Left lobe of liver (tissue), 2 donors: ENCODE measurements at regions not wholly inside any gene's neighbourhood (a gene's known extent, or its start where the extent isn't known, plus 50 kb on each side); places are given as distances from the start of the nearest gene placed in this dataset.

ENCODE experiments used
- ATAC-seq: fragments of 200-7000 bp; cut with Tn5 transposase; one replicate; pipeline ENCODE4 v1.9.1; 2020; ENCODE audit warnings: mild to moderate bottlenecking, moderate library complexity
- DNase-seq: peaks from one replicate; pipeline ENCODE4 v3.0.0-alpha.2; 2020; ENCODE audit warnings: low spot score
- donor health status: DM: no; HTN: no; CAD: no; lungs with moderate emphysema.
- donor health status: DM: no; HTN: yes; CAD: no.

DNA sequence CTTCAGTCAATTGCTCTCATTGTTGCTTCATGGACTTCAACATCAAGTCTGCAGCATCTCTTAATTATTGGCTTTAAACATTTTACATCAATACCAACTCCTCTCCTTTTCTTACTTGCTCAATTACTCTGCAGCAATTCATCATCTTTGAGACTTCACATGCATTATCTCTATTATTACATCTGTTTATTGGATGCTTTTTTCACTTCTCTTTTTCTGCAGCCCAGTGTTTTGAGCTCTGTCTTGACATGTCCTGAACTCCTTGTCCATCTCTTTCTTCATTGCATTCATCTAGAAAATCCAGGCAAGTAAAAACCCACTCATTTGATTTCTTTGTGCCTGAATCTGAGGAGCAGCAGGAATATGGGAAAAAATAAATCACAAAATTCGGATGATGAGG lies 647.9 kb downstream of the PLCL1 start:
- ATAC-seq (no peak), DNase-seq (no peak)

DNA sequence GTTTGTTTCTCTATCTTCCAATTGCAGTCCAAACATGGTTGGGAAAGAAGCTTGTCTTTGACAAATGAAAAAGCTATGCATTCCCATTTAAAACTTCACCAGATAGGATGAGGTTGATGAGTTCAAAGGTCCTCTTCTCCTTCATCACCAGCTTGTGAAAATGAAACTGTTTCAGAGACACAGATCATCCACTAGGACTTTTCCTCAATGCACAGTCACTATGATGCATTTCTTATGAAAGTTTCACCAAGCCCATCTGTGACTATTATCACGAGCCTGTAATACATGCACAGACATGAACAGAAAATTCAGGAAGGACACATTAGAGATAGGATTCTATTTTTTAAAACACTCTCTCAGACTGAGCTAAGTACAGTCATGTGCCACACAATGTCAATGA lies 644.4 kb downstream of the PLCL1 start:
- no peak for ATAC-seq
- DNase-seq = no peak

DNA sequence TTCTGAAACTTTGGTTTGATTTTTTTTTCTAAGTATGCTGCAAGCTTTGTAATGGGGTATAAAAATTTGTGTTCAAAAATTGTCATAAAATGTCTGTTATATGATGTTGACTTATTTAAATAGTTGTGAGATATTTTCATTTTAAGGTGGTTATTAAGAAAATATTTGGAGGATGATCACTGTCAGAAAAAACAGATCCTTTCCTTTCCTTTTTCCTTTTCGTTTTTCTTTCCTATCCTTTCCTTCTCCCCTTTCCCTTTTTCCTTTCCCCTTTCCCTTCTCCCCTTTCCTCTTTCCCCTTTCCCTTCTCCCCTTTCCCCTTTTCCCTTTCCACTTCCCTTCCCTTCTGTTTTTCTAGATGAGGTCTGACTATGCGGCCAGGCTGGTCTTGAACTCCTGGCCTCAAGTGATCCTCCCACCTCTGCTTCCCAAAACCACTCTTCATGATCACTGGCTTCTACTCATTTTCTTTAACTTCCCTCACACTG lies 640.5 kb downstream of the PLCL1 start:
- no peak for ATAC-seq

DNA sequence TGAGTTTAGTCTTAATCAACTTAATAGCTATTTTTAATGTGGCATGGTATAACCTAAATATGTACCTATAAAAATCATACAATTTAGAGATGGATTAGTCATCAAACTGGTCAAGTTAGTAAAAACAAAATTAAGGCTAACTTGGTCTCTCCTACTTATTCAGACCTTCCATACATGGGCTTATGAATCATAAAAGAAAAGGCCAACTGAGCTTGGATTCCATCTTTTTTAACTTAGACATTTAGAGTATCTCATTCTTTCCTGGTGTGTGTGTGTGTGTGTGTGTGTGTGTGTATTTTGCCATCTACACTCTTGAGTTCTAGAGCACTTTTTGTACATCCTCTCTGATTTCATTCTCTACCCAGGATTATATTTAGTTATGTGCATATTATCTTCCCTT lies 637.5 kb downstream of the PLCL1 start:
- ATAC-seq = no peak
- no peak for DNase-seq

More for the DNA sequence above, 640.5 kb downstream of the PLCL1 start:
- DNase-seq = no peak

DNA sequence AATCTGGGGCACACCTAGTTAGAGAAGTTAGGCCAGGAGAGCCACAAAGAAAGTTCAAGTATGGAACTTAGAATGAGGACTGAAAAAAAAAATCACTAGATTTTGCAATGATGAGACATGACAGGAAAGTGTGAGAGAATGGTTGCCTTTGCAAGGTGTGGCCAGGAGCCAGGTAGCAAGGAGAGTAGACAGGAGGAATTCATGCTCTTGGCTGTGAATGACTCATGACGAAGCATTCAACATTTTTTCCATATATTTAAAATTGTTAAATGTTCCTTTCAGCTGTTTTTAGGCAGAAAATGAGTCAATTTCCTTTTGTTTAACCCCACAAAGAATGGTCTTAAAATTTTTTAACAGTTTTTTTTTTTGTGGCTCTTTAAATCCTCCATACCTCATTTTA lies 636.9 kb downstream of the PLCL1 start:
- no peak for ATAC-seq
- no peak for DNase-seq

DNA sequence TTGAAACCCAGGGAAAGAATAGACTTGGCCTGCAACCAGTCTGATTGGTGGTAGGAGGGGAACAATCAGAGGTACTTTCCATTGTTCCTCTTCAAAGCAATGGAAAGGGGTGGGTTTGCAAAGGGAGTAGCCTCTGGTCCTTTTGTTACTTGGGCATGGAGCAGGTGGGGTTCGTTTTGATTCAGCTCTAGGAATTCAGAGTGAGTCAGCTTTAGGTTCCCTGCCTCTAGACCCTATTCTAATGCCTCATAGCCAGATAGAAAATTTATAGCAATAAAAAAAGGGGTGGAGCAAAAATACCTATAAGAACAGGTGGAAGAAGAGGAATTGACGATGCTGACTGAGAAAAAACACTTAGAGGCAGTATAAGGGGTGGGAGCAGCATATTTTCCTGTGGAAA lies 636.4 kb downstream of the PLCL1 start:
- ATAC-seq (no peak), DNase-seq (no peak)

DNA sequence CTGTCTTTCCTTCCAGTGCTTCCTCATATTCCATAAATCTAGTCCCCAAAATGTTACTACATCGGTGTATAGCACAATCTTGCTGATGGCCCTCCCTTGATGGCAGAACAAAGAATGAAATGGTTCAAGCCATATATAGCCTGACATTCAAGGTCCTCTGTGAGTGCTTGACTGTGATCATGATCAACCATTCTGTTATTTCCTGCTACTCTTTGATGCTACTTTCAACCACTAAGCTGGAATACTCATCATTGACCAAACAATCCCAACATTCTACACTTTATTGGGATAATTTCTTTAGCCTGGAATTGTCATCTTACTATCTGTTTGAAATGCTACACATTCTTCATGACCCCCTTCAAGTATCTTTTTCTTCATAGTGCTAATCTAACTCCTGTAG lies 633.9 kb downstream of the PLCL1 start:
- ATAC-seq (no peak), DNase-seq (no peak)

DNA sequence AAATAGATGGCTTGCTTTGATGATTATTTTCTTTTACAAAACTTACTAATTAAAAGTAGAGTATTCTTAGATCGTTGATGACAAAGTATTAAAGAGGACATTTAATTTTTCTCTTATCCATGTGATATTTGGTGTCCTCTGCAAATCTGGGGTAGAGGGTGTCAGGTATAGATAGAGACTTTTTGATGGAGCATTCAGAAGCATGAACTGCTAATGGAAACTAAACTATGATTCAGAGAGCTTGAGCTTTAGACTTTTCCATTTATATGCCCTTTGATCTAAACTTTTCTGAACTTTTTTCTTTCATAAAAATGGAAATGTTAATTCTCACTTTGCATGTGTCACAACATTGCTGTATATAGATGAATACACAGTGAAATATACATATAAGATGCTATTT lies 619.7 kb downstream of the PLCL1 start:
- DNase-seq (no peak), ATAC-seq (no peak)

DNA sequence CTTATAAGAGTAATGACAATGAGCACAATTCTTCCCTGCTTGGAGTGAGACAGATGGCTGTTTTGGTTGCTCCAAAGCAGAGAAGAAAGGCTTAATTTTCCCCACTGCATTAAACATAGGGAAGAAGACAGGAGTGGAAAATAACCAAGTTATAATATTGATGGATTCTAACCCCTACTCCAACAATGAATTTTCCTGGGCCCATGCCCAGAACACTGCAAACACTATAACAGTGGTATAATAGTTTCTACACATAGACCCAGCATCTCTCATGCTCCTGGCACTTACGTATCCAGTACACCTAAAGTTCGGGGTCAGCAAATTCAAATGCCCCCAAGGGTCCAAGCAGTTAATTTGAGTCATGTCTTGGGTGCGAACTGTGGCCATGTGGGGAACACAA lies 613.4 kb downstream of the PLCL1 start:
- DNase-seq = no peak
- no peak for ATAC-seq

DNA sequence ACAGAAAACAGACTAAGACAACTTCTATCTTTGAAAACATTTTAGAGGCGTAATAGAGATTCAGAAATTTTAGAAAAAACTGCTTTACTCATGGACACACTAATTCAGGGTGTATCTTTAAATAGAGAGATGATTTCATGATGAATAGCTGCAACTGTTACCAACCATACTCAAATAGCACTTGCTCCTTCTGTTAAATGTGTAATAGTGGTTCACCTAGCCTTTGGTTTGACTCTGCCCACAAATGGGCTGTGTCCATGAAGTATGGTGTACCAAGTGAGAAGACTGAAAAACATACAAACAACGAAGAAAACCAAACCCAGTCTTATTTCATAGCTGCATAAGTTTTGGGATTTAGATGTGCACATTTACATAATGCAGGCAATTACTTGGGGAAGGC lies 610.6 kb downstream of the PLCL1 start:
- DNase-seq (no peak), ATAC-seq (no peak)

DNA sequence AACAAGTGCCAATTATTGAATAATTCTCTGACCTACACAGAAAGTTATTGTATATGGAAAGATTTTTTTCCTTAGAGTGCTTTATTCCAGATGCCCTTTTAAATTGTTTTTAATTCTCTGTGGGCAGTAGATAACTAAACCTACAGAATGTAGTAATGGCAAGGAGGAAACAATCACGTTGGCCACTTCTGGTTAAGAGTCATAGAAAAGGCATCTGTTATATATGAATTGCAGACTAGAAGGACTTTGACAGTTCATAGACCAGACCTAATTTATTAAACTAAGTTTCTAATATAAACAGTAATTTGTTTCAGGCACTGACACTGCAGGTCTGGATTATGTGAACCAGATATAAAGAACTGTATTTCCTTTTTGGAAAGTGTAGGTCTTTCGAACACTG lies 607.5 kb downstream of the PLCL1 start:
- DNase-seq (no peak), ATAC-seq (no peak)

DNA sequence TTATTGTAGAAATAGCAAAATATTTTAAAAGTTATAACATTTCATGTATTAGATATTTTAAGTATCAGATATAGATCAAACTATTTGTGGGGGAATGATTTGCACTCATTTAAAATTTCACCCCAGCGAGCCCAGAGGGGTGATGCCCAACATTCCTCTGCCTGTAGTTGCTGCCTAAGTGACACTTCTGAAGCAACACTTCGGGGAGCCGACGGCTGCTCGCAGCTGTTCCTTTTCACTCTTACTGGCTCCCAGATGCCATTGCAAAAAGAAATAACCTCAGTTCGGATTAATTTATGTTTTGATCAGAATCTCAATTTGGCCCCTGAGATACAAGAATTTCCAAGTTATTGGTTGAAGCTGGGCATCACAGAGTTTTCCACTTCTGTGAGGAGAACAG lies 603.8 kb downstream of the PLCL1 start:
- ATAC-seq = no peak
- DNase-seq = no peak

DNA sequence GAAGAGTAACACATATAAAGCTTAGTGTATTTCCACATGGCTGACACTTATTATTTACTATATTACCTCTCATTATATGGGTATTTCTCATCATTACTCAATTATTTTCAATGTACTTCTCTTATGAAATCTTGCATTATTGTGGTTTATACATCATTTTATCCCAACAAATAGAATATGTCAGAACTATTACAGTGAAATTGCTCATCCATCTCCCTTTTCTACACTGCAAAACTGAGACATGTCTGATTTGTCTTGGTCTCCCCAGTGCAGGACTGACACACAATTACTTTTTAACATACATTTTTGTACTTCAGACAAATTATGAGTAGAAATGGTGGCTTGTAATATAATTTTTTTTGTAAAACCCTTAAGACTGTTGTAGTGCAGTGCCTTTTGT lies 600.9 kb downstream of the PLCL1 start:
- ATAC-seq = no peak
- DNase-seq = no peak

DNA sequence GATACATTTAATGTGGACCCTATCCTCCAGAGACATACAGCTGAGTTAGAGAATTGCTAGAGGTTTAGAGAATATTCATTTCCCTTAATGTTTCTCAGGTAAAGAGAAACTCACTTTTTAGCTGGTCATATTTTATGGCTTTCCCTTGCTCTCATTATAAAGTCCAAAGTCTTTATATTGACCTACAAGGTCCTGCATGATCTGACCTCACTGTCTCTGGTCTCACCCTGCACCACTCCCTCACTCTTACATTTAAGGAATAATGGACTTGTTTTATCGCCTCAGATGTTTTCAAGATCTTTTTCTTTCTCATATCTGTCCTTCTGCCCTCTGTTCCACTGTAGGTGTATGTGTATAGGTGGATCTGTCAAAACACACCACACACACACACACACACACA lies 597.3 kb downstream of the PLCL1 start:
- no peak for ATAC-seq
- DNase-seq = no peak

DNA sequence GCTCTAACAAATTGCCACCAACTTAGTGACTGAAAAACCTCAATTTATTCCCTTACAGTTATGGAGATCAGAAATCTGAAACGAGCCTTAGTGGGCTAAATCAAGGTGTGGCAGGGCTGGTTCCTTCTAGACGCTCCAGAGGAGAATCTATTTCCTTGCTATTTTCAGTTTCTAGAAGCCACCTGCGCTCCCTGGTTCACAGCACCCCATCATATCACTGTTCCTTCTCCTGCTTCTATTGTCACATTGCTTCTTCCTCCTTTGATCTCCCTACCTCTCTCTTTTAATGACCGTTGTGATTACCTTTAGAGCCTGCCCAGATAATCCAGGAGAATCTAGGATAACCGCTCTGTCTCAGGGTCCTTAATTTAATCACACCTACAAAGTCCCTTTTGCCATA lies 596.6 kb downstream of the PLCL1 start:
- ATAC-seq (no peak), DNase-seq (no peak)

DNA sequence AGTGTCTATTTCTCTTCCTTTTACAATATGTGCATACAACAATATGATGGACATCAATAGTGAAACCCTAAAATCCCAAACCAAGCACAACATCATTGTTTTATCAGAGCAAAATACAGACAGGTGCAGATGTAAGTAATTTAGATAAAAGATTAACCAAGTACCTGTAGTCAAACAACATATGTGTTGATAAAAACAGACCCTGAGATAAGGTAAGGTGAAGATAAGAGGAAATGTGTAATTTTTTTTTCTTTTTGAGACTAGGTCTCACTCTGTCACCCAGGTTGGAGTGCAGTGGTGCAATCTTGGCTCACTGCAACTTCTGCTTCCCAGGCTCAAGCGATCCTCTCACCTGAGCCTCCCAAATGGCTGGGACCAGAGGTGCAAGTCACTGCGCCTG lies 589.8 kb downstream of the PLCL1 start:
- no peak for ATAC-seq
- no peak for DNase-seq

DNA sequence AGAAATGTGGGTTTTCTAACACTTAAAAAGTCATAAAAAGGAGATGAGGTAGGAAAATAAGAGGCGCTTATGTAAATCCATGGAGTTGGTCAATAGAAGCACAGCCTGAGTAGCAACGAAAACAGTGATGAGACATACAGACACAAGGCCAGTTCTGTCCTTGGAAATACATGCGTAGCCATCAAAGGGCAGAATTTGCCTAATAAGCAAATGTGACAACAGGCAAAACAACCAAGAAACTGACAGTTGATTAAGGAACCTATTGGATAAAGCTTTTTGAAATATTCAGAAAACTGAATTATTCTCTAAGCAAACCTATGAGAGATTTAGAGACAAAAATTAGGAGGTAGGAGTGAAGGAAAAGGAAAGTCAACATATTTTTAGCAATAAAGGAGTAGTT lies 586.3 kb downstream of the PLCL1 start:
- no peak for DNase-seq
- no peak for ATAC-seq

DNA sequence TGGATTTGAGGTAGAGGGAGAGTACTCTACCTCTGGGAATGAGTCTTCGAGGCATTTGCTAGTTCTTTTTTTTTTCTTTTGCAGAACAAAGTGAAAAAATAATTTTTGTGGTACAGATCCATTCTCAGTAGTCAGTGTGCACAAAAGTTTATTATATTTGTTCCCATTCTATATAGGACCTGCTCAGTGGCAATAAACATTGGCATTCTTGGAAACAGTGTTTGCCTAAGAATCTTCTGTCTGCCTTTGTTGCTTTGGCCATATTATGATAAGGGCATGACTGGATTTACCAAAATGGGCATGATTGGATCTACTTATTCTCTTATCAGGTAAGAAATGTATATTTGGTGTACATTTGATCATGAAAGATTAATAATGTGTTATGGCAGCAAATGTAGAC lies 583.3 kb downstream of the PLCL1 start:
- DNase-seq = no peak
- ATAC-seq = no peak

DNA sequence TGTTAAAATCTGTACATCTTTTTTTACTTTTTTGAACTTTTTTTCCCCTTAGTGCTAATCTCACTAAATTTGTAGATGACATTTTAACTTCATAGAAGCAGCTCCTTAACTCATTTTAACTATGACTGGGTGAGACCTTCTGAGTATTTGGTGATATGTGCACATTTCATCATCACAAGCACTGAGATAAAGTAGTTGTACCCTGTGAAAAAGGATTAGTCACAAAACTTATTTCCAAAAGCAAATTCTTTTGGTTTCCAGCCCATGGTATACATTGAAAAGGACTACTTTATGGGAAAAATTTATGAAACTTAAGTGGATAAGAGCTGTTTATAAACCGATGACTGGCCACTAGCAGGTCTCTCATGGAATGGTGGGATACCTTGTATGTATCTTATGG lies 581.5 kb downstream of the PLCL1 start:
- DNase-seq (no peak), ATAC-seq (no peak)

DNA sequence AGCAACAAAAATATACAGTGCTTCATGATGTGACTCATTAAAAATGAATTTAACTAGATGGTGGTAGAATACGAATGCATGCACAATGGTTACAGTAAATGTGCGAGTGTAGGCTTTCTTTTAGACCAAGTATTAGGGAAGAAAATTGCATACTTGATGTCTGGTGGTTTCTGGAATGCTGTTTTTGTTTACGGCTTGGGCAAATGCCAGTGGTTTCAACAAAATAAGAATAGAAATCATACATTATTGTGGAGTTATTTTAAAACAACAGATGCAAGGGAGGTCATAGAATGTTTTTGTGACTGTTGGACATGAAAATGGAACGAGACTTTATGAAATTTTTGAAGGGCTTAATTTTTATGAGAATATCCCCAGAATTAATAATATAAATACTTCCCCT lies 580.9 kb downstream of the PLCL1 start:
- ATAC-seq = no peak
- DNase-seq = no peak

DNA sequence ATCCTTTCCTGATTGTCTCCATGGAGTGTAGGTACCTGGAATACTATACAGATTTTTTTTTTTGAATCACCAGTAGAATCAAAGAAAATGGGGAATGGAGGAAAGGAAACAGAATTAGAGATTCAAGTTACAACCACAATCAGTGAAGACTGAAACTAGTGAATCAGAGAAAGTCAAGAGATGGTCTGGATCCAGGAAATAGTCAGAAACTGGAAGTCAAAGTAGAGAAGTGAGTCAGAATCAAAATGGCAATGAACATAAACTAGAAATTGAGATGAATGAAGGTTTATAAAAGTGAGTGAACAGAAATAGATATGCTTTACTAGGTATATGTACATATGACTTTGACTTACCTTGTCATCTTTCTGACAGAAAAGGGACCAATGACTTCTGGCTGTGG lies 579.0 kb downstream of the PLCL1 start:
- ATAC-seq = no peak

DNA sequence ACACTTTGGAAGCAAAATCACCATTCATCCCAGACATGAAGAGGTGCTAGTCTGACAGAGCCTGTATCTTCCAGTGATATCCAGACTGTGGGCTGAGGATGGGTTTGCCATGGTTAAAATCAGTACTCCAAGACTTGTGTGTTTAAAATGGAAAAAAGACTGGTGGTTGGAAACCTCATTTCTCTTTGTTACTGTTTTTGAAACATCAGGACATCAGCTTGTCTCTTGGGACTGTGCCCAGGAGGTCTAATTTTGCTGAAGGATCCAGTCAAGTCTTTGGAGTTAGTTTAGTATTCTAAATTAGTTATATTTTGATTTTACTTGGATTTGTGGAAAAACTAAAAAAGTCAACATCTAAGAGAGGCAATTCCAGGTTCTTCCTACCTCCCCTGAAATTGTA lies 578.4 kb downstream of the PLCL1 start:
- DNase-seq = no peak
- ATAC-seq = no peak

More for the DNA sequence above, 579.0 kb downstream of the PLCL1 start:
- DNase-seq = no peak

DNA sequence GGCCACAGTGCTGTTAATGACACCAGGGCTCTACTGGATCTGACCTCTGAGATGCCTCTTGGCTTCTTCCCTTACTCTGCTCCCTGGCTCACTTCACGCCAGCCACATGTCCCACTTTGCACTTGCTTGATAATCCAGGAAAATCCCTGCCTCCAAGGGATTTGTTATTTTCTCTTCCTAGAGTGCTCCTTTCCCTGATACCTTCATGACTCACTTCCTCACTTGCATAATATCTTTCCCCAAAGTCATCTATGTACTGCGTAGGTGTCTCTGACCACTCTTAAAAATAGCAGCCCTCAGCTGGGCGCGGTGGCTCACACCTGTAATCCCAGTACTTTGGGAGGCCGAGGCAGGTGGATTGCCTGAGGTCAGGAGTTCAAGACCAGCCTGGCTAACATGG lies 572.3 kb downstream of the PLCL1 start:
- ATAC-seq (no peak), DNase-seq (no peak)

DNA sequence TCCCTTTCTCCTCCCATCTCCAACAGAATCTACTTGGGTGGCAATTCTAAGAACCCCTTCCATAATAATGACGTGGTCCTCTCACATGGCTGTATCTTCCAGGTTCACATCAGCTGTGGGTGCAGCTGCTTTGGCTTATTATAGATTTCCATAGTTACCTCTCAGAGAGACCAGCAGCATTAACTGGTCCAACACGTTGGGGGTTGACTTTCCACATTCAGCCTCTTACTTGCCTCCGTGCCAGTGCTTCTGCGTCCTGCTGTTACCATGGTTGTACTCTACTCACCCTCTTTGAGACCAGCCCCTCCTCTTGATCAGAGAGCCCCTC lies 570.7 kb downstream of the PLCL1 start:
- DNase-seq (no peak), ATAC-seq (no peak)
